Kidney (tissue), 13 donors: ENCODE measurements at regions not wholly inside any gene's neighbourhood (a gene's known extent, or its start where the extent isn't known, plus 50 kb on each side); places are given as distances from the start of the nearest gene placed in this dataset.

Experiments used
- DNase-seq, 5 donors: peaks; one replicate each; pipeline ENCODE4 v3.0.0-alpha.2; 2013 to 2020
- FAIRE-seq: peaks from 2 replicates; lab custom pipeline; 2012; peaks lifted over from hg19 to GRCh38; lab: Jason Lieb, UNC
- H3K27ac ChIP-seq, 2 donors: one replicate each; pipeline ENCODE4 v1.7.0; 2013; ENCODE audit warnings: low read depth in 2 of 2, low read length in 2 of 2, inconsistent platforms in 1 of 2
- H3K27me3 ChIP-seq: one replicate; pipeline ENCODE4 v1.7.1; 2013; ENCODE audit warnings: low read length, inconsistent platforms; ENCODE audit not compliant: control insufficient read depth, insufficient read depth
- H3K36me3 ChIP-seq, 3 donors: one replicate each; pipeline versions ENCODE4 v1.7.0 to v1.7.1; 2013; ENCODE audit warnings: low read length in 3 of 3, control low read depth in 1 of 3, inconsistent platforms in 1 of 3; ENCODE audit not compliant: insufficient read depth in 3 of 3, control insufficient read depth in 2 of 3
- H3K4me1 ChIP-seq, 3 donors: one replicate each; pipeline versions ENCODE4 v1.7.0 to v1.7.1; 2013; ENCODE audit warnings: low read length in 3 of 3, inconsistent platforms in 1 of 3, low read depth in 1 of 3; ENCODE audit not compliant: control insufficient read depth in 2 of 3, insufficient read depth in 2 of 3
- H3K4me3 ChIP-seq, 3 donors: one replicate each; pipeline versions ENCODE4 v1.7.0 to v1.8.1; 2013; ENCODE audit warnings: low read length in 3 of 3, control low read depth in 1 of 3, inconsistent platforms in 1 of 3
- H3K9ac ChIP-seq, 3 donors: one replicate each; pipeline versions ENCODE4 v1.7.0 to v1.7.1; 2013; ENCODE audit warnings: low read length in 3 of 3, control low read depth in 1 of 3, inconsistent platforms in 1 of 3
- H3K9me3 ChIP-seq, 3 donors: one replicate each; pipeline versions ENCODE4 v1.7.0 to v1.7.1; 2013; ENCODE audit warnings: low read length in 3 of 3, control low read depth in 1 of 3, inconsistent platforms in 1 of 3; ENCODE audit not compliant: control insufficient read depth in 2 of 3, insufficient read depth in 1 of 3
- CTCF ChIP-seq: IDR thresholded peaks from 3 replicates; pipeline ENCODE4 v1.5.1; 2012; ENCODE audit warnings: mild to moderate bottlenecking, moderate library complexity, borderline replicate concordance; ENCODE audit not compliant: insufficient read depth; ENCODE audit errors: extremely low read depth
- intact Hi-C: fragments of 100-400 bp; cut with DNase I; formaldehyde crosslinking; loops from one replicate; pipeline ENCODE4 v1.11.1; 2022
- donor health status: control.
- donor health status: control.
- donor health status: control.
- donor health status: control.
- donor health status: control.
- donor health status: DM: yes; HTN: yes; CAD: no.
- donor health status: Normal renal cell carcinoma (clear cell type).

GRCh38 chr3:159432682-159433340, 555.8 kb upstream of the IL12A start:
- Histone ChIP-seq H3K36me3 (no peaks in the 10 kb centered on the region), H3K4me1 (no peaks in the 10 kb centered on the region), H3K9me3 (no peaks in the 10 kb centered on the region), H3K27ac (no peak overlapping the region), H3K4me3 (no peak overlapping the region), H3K27me3 (no peaks in the 10 kb centered on the region), H3K9ac (no peak overlapping the region)
- intact Hi-C loops = no loop called here
- DNase-seq (no peak), FAIRE-seq (no peak)
- no peak for TF ChIP-seq CTCF

GRCh38 chr3:159439346-159439745, 549.3 kb upstream of the IL12A start:
- Histone ChIP-seq H3K4me1 (no peaks in the 10 kb centered on the region), H3K9ac (no peak overlapping the region), H3K27ac (no peak overlapping the region), H3K27me3 (no peaks in the 10 kb centered on the region), H3K36me3 (no peaks in the 10 kb centered on the region), H3K4me3 (no peak overlapping the region), H3K9me3 (no peaks in the 10 kb centered on the region)
- DNase-seq (no peak), FAIRE-seq (no peak)
- no peak for TF ChIP-seq CTCF
- intact Hi-C loops = no loop called here

- intact Hi-C loops = no loop called here
- Histone ChIP-seq H3K4me1 (no peaks in the 10 kb centered on the region), H3K9ac (no peak overlapping the region), H3K27me3 (no peaks in the 10 kb centered on the region), H3K36me3 (no peaks in the 10 kb centered on the region), H3K4me3 (no peak overlapping the region), H3K9me3 (no peaks in the 10 kb centered on the region), H3K27ac (no peak overlapping the region)
- FAIRE-seq = no peak
- TF ChIP-seq CTCF = no peak
- DNase-seq = no peak
These were observed 547.4 kb upstream of the IL12A start for GRCh38 chr3:159441279-159441678.

- Histone ChIP-seq H3K4me3 (no peak overlapping the region), H3K27ac (no peak overlapping the region), H3K4me1 (no peaks in the 10 kb centered on the region), H3K27me3 (no peaks in the 10 kb centered on the region), H3K36me3 (no peaks in the 10 kb centered on the region), H3K9ac (no peak overlapping the region), H3K9me3 (no peaks in the 10 kb centered on the region)
- intact Hi-C loops = no loop called here
- no peak for FAIRE-seq
- no peak for DNase-seq
- no peak for TF ChIP-seq CTCF
These were observed 545.4 kb upstream of the IL12A start for GRCh38 chr3:159443266-159443665.
